Duodenal mucosa (tissue), 2 donors: ENCODE measurements at regions not wholly inside any gene's neighbourhood (a gene's known extent, or its start where the extent isn't known, plus 50 kb on each side); places are given as distances from the start of the nearest gene placed in this dataset.

Experiments used
- H3K27ac ChIP-seq: one replicate; pipeline ENCODE4 v1.7.0; 2013; ENCODE audit warnings: low read depth, low read length
- H3K27me3 ChIP-seq, 2 donors: one replicate each; pipeline ENCODE4 v1.7.0; 2013; ENCODE audit warnings: low read length in 2 of 2, control low read depth in 1 of 2; ENCODE audit not compliant: insufficient read depth in 2 of 2, control insufficient read depth in 1 of 2
- H3K36me3 ChIP-seq, 2 donors: one replicate each; pipeline ENCODE4 v1.7.0; 2013; ENCODE audit warnings: low read length in 2 of 2, control low read depth in 1 of 2; ENCODE audit not compliant: insufficient read depth in 2 of 2, control insufficient read depth in 1 of 2
- H3K4me1 ChIP-seq, 2 donors: one replicate each; pipeline ENCODE4 v1.7.0; 2013; ENCODE audit warnings: low read length in 2 of 2, control low read depth in 1 of 2; ENCODE audit not compliant: insufficient read depth in 2 of 2, control insufficient read depth in 1 of 2
- H3K4me3 ChIP-seq, 2 donors: one replicate each; pipeline ENCODE4 v1.7.0; 2013; ENCODE audit warnings: low read length in 2 of 2, low read depth in 1 of 2
- H3K9ac ChIP-seq, 2 donors: one replicate each; pipeline ENCODE4 v1.7.0; 2013; ENCODE audit warnings: low read length in 2 of 2, low read depth in 1 of 2
- H3K9me3 ChIP-seq, 2 donors: one replicate each; pipeline ENCODE4 v1.7.0; 2013; ENCODE audit warnings: low read length in 2 of 2, control low read depth in 1 of 2; ENCODE audit not compliant: control insufficient read depth in 1 of 2

DNA sequence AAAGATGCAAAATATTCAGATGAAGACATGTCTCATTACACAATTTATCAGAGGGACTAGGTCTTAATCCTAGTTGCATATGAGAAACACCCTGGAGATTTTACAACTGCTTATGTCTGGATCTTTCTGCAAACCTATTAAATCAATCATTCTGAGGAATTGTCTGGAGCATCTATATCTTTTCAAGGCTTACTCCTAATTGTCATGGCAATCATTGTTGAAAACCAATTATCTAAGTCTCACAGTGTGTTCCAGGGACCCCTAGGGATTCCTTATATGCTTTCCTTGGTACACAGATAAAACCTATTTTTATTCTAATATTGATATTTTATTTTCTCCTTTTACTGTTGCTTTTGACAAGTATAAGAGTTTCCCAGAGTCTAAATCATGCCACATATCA, 696.9 kb upstream of the EYS start:
- no peaks in the 10 kb centered on the region for H3K4me1 ChIP-seq
- no peaks in the 10 kb centered on the region for H3K36me3 ChIP-seq
- H3K27me3 ChIP-seq, result no peaks in the 10 kb centered on the region
- H3K4me3 ChIP-seq, result no peak overlapping the region
- no peak overlapping the region for H3K27ac ChIP-seq
- no peak overlapping the region for H3K9ac ChIP-seq
- H3K9me3 ChIP-seq, result peaks cover 2 to 3% of the 10 kb centered on the region in 2 donors

GRCh38 chr6:66402873-66403272, 695.8 kb upstream of the EYS start:
- Histone ChIP-seq H3K4me1 (no peaks in the 10 kb centered on the region), H3K27ac (no peak overlapping the region), H3K9ac (no peak overlapping the region), H3K9me3 (peaks cover 2 to 3% of the 10 kb centered on the region in 2 donors), H3K27me3 (no peaks in the 10 kb centered on the region), H3K4me3 (no peak overlapping the region), H3K36me3 (no peaks in the 10 kb centered on the region)

DNA sequence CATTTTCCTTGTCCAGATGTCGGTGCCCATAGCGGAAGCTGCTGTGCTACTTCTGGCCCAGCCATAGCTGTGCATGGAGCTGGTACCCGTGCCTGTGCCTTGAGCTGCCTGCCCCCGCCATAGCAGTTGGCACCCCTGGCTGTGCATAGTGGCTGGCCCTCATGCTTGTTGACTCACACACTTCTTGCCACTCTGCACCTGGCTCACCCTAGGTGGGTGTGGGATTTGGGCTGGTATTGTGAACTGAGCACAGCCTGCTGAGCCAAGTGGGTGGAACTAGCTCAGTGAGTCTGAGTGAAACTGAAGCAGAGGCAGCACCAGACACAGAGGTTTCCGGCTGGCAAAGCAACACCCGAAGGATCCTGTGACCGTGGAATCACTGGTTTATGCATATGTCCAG, 689.5 kb upstream of the EYS start:
- Histone ChIP-seq H3K9me3 (peaks cover 12 to 14% of the 10 kb centered on the region in 2 donors), H3K27ac (no peak overlapping the region), H3K4me3 (peak overlapping the region in 1 of 2 donors; percentile 17), H3K36me3 (no peaks in the 10 kb centered on the region), H3K9ac (no peak overlapping the region), H3K27me3 (no peaks in the 10 kb centered on the region), H3K4me1 (no peaks in the 10 kb centered on the region)

DNA sequence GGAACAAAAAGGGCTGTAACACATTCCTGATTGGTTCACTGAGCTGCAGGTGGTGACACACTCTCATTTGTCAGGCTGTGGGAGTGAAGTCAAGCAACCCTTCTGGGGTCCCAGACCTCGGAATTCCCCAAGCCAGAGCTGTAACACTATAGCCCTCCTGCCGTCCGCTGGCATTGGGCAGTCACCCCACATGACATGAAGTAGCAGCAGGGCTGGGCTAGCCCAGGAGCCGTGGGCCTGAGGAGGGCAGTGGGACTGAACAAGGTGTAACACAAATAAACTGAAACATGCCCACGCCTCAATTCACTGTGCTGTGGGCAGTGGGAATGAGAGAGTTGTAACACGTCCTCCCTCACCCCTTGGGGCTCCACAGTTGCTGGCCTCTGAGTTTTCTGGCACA, 689.1 kb upstream of the EYS start:
- H3K4me1 ChIP-seq, result no peaks in the 10 kb centered on the region
- H3K4me3 ChIP-seq, result peak overlapping the region in 1 of 2 donors; percentile 17
- H3K9me3 ChIP-seq, result peaks cover 12 to 14% of the 10 kb centered on the region in 2 donors
- no peaks in the 10 kb centered on the region for H3K27me3 ChIP-seq
- H3K36me3 ChIP-seq, result no peaks in the 10 kb centered on the region
- no peak overlapping the region for H3K27ac ChIP-seq
- H3K9ac ChIP-seq, result no peak overlapping the region

GRCh38 chr6:66390393-66390792, 683.4 kb upstream of the EYS start:
- Histone ChIP-seq H3K9me3 (peaks cover 0 to 13% of the 10 kb centered on the region in 2 donors), H3K9ac (no peak overlapping the region), H3K27me3 (no peaks in the 10 kb centered on the region), H3K4me3 (no peak overlapping the region), H3K27ac (no peak overlapping the region), H3K36me3 (no peaks in the 10 kb centered on the region), H3K4me1 (no peaks in the 10 kb centered on the region)

DNA sequence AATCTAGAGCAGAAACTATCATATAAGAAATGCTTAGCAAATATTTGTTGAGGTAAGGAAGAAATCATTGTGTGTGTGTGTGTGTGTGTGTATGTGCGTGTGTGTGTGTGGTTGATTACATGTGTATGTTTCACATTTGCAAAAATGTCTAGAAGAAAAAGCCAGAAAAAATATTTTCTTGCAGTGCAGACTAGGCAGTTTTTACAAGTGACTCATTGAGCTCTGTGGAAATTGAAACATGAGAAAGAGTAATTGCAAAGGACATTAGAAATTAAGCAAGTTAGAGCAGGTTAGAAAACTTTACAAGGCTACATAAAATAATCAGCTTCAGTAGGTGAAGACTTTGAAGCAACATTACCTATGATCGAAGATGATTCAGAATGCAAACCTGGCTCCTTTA, 669.0 kb upstream of the EYS start:
- Histone ChIP-seq H3K27me3 (no peaks in the 10 kb centered on the region), H3K27ac (no peak overlapping the region), H3K9ac (no peak overlapping the region), H3K4me3 (no peak overlapping the region), H3K9me3 (peaks cover 12 to 15% of the 10 kb centered on the region in 2 donors), H3K4me1 (no peaks in the 10 kb centered on the region), H3K36me3 (no peaks in the 10 kb centered on the region)

DNA sequence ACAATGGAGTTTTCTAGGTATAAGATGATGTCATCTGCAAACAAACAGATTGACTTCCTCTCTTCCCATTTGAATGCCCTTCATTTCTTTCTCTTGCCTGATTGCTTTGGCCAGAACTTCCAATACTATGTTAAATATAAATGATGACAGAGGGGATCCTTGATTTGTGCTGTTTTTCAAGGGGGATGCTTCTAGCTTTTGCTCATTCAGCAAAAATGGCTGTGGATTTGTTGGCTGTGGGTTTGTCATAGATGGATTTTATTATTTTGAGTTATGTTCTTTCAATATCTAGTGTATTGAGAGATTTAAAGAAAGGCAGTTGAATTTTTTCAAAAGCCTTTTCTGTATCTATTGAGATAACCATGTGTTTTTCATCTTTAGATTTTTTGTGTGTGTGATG, 662.4 kb upstream of the EYS start:
- Histone ChIP-seq H3K27me3 (no peaks in the 10 kb centered on the region), H3K9me3 (peaks cover 9 to 13% of the 10 kb centered on the region in 2 donors), H3K4me1 (no peaks in the 10 kb centered on the region), H3K36me3 (no peaks in the 10 kb centered on the region), H3K4me3 (no peak overlapping the region), H3K27ac (no peak overlapping the region), H3K9ac (no peak overlapping the region)

DNA sequence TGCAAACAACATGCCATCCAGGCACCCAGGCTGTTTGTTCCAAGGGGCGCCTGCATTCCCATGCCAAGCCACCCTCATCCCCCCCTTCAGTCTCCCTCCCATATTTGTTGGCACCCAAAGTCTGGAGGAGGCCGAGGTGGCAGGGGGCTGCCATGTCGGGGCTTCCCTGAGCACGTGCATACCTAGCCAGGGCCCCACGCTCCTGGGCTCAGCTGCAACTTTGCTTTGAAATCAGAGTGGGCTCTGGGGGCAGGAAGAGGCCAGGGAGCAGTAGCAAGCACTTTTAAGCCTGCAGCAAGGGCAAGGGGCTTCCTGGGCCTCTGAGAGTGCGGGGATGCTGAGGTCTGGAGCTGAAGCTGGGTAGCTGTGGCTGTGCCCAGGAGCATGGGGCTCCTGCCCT, 655.9 kb upstream of the EYS start:
- Histone ChIP-seq H3K9ac (no peak overlapping the region), H3K9me3 (peaks cover 0 to 10% of the 10 kb centered on the region in 2 donors), H3K27me3 (no peaks in the 10 kb centered on the region), H3K36me3 (no peaks in the 10 kb centered on the region), H3K4me3 (no peak overlapping the region), H3K27ac (no peak overlapping the region), H3K4me1 (no peaks in the 10 kb centered on the region)

- Histone ChIP-seq H3K27me3 (no peaks in the 10 kb centered on the region), H3K9ac (no peak overlapping the region), H3K36me3 (no peaks in the 10 kb centered on the region), H3K27ac (no peak overlapping the region), H3K4me3 (no peak overlapping the region), H3K9me3 (peaks cover 0 to 10% of the 10 kb centered on the region in 2 donors), H3K4me1 (no peaks in the 10 kb centered on the region)
Measured at GRCh38 chr6:66361886-66362285, 654.9 kb upstream of the EYS start.

DNA sequence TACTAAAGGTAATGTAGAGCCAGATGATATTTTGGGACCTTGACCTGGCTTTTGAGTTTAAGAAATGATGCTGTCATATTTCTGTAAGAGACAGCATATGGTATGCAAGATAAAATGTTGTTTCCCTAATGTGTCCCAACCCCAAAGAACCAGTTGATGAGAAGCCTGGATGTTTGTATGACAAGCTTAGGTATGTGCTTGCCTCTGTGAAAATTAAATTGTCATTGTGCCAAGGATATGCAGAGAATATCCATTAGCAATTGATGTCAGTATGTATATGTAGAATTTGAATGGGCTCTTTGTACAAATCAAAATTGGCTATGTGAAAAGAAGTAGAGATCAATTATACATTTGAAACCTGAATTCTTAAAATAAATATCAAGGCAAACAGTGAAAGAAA, 650.8 kb upstream of the EYS start:
- H3K9me3 ChIP-seq, result peaks cover 0 to 7% of the 10 kb centered on the region in 2 donors
- H3K27me3 ChIP-seq, result no peaks in the 10 kb centered on the region
- no peak overlapping the region for H3K9ac ChIP-seq
- H3K4me3 ChIP-seq, result no peak overlapping the region
- H3K36me3 ChIP-seq, result no peaks in the 10 kb centered on the region
- no peak overlapping the region for H3K27ac ChIP-seq
- no peaks in the 10 kb centered on the region for H3K4me1 ChIP-seq

DNA sequence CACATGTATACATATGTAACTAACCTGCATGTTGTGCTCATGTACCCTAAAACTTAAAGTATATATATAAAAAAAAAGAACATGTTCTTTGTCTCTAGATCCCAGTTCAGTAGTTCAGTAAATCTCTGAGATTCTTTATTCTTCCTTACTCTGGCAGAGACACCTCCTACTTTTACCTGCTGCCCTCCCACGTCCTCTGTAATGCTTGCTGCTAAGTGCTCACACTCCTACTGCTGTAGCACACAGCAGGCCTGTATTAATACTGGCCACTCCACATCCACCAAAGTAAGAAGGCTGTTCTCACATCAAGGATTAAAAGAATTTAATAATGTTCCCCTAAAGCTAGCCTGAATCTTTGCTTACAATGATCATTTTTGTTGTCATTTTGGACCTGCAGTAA, 648.4 kb upstream of the EYS start:
- Histone ChIP-seq H3K27me3 (no peaks in the 10 kb centered on the region), H3K4me1 (no peaks in the 10 kb centered on the region), H3K9ac (no peak overlapping the region), H3K4me3 (no peak overlapping the region), H3K9me3 (no peaks in the 10 kb centered on the region), H3K27ac (no peak overlapping the region), H3K36me3 (no peaks in the 10 kb centered on the region)
